RCC 7860 (cell line): ENCODE measurements at regions not wholly inside any gene's neighbourhood (a gene's known extent, or its start where the extent isn't known, plus 50 kb on each side); places are given as distances from the start of the nearest gene placed in this dataset.

ENCODE experiments used
- DNase-seq: peaks from one replicate; pipeline ENCODE4 v3.0.0-alpha.2; 2015; ENCODE audit warnings: low spot score
- FAIRE-seq: peaks from 2 replicates; lab custom pipeline; 2012; peaks lifted over from hg19 to GRCh38; lab: Jason Lieb, UNC

GRCh38 chr5:133698259-133698554, 85.9 kb upstream of the FSTL4 start:
- DNase-seq: no peak
- FAIRE-seq: no peak

GRCh38 chr5:133697536-133698258, 85.4 kb upstream of the FSTL4 start:
- FAIRE-seq: no peak
- DNase-seq: no peak

GRCh38 chr5:133696782-133697507, 84.6 kb upstream of the FSTL4 start:
- no peak for DNase-seq
- FAIRE-seq: no peak

GRCh38 chr5:133696006-133696584, 83.8 kb upstream of the FSTL4 start:
- DNase-seq (no peak), FAIRE-seq (no peak)

- no peak for DNase-seq
Measured at GRCh38 chr5:133694181-133694831, 82.0 kb upstream of the FSTL4 start.

GRCh38 chr5:133691448-133691847, 79.1 kb upstream of the FSTL4 start:
- FAIRE-seq: no peak

More at GRCh38 chr5:133694181-133694831, 82.0 kb upstream of the FSTL4 start:
- FAIRE-seq: no peak

GRCh38 chr5:133690746-133691145, 78.4 kb upstream of the FSTL4 start:
- DNase-seq (no peak), FAIRE-seq (no peak)

More at GRCh38 chr5:133691448-133691847, 79.1 kb upstream of the FSTL4 start:
- DNase-seq: no peak

- FAIRE-seq (no peak), DNase-seq (no peak)
Measured at GRCh38 chr5:133688391-133688790, 76.0 kb upstream of the FSTL4 start.

GRCh38 chr5:133687212-133688061, 75.1 kb upstream of the FSTL4 start:
- FAIRE-seq: no peak
- DNase-seq: no peak

GRCh38 chr5:133686566-133686965, 74.2 kb upstream of the FSTL4 start:
- DNase-seq: no peak
- no peak for FAIRE-seq

GRCh38 chr5:133685402-133686018, 73.2 kb upstream of the FSTL4 start:
- FAIRE-seq: no peak
- no peak for DNase-seq

- FAIRE-seq (no peak), DNase-seq (no peak)
Measured at GRCh38 chr5:133683646-133684596, 71.6 kb upstream of the FSTL4 start.

GRCh38 chr5:133682451-133682850, 70.1 kb upstream of the FSTL4 start:
- no peak for DNase-seq
- FAIRE-seq: no peak

GRCh38 chr5:133681896-133682295, 69.6 kb upstream of the FSTL4 start:
- FAIRE-seq (no peak), DNase-seq (no peak)

- no peak for FAIRE-seq
- DNase-seq: no peak
Measured at GRCh38 chr5:133680830-133681565, 68.7 kb upstream of the FSTL4 start.

- DNase-seq (no peak), FAIRE-seq (no peak)
Measured at GRCh38 chr5:133679534-133679933, 67.2 kb upstream of the FSTL4 start.

- no peak for DNase-seq
- FAIRE-seq: no peak
Measured at GRCh38 chr5:133675376-133676154, 63.2 kb upstream of the FSTL4 start.

- FAIRE-seq: no peak
Measured at GRCh38 chr5:133670336-133670735, 58.0 kb upstream of the FSTL4 start.

More at GRCh38 chr5:133670336-133670735, 58.0 kb upstream of the FSTL4 start:
- DNase-seq: no peak
